ENCODE measurements at regions not wholly inside any gene's neighbourhood (a gene's known extent, or its start where the extent isn't known, plus 50 kb on each side); places are given as distances from the start of the nearest gene placed in this dataset.

DNA sequence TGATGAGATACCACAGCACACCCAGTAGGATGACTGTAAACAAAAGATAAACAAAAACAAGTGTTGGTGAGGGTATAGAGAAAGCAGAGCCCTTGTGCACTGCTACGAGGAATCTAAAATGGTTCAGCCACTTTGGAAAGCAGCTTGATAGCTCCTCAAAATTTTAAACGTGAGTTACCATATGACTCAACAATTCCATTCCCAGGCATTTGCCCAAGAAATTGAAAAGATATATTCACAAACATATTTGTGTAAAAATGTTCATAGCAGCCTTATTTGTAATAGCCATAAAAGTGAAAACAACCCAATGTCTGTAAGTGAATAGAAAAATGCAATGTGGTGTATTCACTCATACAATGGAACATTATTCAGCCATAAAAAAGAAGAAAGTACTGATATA is 141.0 kb upstream of the BTBD3 start:
- DNase-seq: no peak

DNA sequence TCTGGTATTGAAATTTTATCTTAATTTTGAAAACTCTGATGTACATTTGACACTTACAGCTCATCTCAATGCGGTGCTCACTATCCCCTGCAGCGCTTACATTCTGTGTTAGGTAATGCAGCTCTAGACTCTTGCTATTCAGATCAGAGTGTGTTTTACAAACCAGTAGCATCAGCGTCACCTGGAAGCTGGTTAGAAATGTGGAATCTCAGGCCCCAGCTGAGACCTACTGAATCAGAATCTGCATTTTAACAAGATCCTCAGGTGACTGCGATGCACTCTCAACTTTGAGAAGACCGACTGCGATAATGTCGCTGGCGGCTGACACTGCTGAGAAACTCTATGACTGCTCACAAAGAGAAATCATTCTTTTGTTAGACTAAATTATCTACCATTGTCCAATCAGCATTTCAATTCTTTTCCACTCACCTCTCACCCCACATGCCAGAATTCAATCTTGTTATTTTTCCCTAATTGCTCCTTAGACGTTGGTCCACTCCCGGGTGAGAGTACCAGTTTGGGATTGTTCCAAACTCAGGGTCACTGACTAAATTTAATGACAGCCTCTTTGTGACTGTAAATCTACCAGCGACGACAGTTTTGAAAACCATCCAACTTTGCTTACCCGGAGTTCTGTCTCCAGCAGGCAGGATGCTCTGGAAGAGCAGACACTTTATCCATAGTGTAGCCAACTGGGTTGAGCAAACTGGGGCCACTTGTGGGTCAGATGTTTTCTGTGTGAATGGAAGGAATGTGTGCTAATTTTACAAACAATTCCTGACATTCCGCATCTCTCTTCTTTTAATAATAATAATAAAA is 140.1 kb upstream of the BTBD3 start:
- DNase-seq: no peak

DNA sequence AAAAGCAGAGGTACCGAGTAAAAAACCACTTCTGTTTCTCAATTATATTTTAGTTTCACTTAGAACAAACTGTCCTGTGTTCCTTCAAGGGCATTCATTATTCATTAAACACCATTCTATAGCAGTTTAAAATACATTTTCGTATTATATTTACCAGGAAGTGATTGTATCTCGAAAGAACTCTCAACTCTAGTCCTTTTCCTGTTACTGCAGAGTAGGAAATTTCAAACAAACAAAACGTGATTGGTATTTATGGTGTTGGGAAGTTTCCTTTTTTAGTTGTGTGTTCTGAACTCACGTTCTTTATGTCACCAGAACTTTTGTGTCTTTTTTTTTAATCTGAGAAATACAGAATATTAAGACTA is 139.5 kb upstream of the BTBD3 start:
- no peak for DNase-seq

DNA sequence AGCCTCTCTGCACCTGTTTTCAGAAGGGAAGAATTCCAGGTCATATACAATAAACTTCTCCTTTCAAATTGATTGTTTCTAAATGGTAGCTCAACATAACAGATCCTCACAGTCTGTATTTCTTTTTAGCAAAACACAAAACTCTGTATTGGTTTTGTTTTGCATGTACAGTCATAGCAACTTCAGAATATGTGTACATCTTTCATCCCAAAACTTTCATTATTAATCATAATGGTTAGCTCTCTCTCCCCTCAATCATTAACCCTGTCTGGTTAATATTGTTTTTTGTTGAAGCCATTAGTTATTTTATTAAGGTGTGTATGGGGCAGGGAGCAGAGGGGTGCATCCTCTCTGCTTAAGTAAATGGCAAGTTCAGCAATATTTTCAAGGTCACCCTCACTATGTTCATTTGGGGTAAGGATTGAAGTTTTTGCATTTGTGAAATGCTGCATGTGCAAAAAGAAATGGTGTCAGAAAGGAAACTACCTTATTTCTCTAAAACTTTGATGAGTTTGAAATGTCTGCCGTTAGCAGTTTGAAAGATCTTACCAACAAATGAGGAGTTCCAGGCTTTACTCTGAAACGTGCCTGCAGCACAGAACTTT is 136.8 kb upstream of the BTBD3 start:
- DNase-seq: no peak

DNA sequence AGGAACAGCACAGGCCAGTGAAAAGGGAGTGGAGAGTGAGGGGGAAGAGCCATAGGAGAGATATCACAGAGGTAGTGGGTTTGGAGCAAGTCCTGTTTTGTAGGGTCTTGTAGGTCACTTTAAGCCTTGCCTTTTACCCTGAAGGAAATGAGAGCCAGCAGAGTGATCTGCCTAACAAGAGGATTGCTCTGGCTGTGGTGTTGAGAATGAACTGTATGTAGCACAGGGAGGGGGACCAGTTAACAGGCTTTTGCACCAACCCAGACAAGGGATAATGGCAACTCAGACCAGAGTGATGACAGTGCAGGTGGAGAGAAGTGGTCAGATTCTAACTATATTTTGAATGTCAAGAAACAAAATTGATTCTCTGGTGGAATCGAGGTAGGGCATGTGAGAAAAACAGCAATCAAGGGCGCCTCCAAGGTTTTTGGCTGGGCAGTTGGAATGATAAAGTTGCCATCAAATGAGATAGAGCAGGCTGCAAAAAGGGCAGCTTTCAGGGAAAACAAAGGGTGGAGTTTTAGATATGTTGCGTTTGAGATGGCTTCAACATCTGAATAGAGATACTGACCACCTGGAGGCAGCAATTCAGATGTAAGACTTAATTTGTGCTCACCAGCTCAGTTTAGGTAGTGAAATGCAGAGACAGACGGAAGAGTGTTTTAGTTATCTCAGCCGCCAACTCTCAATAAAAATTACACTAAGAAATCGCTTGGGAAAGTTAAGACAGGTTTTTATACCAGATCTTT is 134.4 kb upstream of the BTBD3 start:
- no peak for DNase-seq

DNA sequence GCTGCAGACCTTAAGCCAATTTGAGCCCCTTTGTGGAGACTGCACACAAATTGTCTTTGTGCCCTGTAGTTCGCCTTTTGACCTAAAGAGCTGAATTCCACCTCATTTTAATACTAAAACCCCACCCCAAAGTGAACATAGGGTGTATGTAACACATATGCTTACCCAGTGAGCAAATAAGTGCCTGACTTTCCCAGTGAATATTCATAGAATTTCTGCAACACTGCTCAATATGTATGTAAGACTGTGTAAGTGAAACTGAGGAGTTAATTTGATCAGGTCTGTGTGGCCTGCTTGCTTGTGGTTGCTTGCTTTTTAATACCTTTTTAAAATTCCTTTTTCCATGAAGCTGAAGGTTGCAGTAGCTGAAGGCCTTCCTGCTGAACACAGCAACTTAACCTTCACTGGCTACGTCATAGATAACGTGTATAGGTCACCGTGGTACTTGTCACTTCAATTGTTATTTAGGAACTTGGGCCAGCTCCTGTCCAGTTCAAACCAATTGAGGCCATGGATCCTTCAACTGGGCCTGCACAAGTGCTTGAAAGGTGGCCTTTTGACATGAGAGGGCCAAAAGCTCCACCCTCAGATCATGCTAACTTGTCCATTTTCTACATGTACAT is 131.7 kb upstream of the BTBD3 start:
- no peak for DNase-seq

DNA sequence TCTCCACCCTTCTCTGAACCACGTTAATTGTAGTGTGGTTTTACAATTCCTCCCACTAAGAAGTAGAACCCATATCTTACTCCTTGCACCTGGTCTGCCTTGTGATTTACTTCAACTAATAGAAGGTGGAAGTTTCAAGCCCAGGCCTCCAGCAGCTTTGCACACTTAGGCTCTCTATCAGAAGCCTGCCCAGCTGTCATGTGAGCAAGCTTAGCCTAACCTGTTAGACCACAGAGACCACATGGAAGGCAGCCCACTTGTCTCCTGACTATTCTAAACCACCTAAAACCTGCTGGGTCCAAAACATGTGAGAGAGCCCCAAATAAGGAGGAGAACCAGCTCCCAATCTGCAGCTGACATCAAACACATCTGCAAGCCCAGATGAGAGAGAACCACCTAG is 127.6 kb upstream of the BTBD3 start:
- DNase-seq: no peak

DNA sequence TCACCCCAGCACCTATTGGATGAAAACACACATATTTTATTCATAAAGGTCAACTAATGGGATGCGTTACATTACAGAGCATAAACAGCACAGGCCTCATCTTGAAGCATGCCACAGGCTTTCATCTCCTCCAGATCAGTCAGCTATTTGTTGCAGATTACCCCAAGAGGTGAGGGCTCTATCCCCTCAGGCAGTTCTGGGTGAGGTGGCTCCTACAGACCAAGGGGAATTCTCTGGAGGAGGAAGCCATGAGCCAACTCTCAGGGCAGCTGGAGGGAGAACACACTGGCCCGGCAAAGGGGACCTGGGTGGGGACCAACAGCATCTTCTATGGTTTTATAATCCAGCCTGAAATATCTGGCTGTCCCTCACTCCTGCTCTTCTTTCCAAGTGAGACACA is 126.4 kb upstream of the BTBD3 start:
- no peak for DNase-seq

DNA sequence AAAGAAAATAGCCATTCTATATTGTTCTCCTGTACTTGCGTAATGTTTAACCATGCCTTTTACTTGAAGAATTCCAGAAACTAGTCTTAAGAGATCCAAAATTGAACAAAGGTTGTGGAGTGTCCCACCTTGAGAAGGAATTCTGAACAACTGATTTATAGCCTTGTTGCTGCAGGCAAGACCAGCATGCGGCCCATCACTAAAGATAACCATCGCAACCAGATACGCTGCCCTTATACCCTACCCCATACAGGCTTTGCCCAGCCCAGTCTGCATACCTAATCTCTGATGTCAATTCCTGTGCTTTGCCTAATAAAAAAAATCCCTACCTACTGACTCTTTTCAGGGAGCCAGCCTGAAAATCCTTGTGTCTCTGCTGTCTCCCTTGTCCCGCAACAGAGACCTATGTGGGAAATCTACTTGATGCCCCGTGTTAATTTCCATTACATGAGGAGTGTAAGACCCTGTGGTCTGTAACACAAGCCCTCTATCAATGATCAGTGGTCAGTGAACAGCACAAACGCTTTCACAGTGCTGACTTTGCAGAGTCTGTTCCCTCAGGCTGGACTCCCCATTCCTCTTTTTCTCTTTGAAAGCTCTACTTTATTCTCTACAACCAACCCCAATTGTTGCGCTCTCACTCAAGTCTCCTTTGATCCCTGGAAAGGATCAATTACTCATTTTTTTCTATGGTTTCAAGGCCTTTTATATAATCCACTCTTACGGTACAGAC is 125.7 kb upstream of the BTBD3 start:
- no peak for DNase-seq

DNA sequence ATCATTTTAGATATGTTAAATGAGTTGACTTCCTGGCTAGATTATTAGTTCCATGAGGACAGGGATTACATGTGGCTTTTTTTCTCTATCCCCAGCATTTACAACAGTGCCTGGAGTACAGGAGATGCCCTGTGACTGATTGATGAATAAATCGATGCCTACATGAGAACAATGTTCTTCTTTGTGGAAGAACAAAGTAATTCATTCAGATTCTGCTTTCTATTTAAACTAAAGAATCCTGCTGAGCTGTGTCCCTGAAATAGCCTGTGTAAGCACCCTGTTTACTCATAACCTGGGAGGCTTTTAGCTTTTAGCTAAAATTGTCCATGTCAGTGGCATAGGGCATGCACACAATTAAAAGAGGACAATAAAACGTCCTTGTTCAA is 125.1 kb upstream of the BTBD3 start:
- DNase-seq: no peak

DNA sequence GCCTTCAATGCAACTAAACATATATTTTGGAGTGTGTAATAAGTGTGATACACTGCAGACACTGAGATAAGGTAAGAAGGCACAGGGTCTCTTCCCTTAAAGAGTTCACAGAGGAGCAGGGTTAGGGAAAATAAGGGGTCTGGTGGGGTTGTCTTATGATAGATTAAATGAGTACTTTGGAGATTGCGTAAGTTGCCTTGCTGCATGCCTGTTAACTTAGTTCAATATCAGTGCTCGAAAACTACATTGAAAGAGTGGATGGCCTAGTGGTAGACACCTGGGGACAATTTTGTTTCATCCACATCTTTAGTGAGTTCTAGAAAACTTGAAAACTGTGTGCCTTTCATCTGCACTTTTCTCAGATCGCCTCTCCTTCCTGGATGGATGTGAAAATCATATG is 123.2 kb upstream of the BTBD3 start:
- DNase-seq: no peak

DNA sequence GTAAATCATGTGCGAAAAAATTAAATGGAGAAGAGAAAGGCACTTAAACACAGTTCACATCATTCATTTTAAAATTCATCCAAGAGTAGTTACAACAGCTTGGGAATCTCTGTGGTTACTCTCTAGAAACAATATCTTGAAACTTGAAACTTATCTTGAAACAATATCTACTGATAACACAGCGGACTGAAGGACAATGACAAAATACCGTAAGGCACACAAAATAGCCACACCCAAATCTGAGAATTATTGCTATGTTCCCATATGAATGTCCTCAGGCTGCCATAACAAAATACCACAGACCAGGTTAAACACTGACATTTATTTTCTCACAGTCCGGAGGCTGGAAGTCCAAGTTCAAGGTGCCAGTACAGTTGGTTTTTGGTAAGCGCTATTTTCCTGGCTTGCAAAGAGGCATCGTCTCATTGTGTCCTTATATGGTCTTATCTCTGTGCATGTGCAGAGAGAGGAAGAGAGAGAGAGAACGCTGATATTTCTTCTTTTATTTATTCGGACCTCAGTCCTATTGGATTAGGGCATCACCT is 122.5 kb upstream of the BTBD3 start:
- DNase-seq: no peak

DNA sequence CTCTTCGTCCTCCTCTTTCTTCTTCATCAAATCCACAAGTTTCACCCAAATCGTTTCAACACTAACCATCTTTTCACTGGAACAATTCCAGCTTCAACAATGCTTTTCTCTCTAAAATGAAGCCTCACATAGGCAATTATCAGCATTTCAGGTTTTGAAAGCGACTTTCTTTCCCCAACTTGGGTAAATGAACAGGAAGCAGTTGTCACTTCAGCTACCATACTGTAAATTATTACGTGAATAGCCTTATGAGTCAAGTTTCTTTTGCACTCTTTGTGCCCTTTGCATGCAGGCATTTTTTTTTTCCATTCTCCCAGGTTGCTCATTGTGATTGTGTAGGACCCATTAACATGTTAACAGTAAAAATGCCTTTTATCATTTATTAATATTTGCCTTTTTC is 121.7 kb upstream of the BTBD3 start:
- no peak for DNase-seq

DNA sequence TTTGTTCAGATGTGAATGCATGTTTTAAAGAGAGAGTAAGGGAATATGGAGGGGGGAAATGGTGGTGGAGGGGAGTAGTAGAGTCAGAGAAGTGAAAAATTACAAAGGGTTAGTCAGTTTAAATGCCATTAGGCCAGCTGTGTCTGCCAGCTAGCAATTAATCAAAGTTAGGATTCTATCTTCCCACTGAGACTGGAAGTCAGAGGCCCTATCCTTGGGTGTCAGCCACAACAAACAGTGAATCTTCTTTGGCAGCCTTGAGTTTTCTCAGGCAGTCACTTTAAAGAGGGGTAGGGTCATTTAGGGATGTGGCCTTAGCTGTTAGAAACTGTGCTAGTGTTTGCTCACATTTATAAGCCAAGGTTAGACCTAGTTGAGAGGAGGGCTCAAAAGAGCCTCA is 120.5 kb upstream of the BTBD3 start:
- no peak for DNase-seq

DNA sequence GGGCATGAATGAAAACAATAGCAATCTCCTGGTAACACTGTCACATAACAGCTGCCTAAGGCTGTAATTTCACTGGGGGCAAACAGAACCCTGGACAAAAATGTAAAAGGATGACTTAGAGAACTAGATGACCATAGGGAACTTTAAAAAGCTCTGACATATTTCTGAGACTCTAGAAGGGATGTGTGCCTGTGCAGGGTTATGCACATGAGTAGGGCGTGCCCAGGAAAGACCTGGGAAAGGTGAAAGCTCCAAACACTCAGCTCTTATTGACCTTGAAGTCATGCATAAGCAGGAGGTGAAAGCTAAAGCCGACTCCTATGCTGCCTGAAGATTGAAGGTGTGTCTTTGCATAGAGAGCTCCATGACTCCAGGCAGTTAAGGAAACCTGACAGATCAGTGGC is 118.4 kb upstream of the BTBD3 start:
- no peak for DNase-seq

DNA sequence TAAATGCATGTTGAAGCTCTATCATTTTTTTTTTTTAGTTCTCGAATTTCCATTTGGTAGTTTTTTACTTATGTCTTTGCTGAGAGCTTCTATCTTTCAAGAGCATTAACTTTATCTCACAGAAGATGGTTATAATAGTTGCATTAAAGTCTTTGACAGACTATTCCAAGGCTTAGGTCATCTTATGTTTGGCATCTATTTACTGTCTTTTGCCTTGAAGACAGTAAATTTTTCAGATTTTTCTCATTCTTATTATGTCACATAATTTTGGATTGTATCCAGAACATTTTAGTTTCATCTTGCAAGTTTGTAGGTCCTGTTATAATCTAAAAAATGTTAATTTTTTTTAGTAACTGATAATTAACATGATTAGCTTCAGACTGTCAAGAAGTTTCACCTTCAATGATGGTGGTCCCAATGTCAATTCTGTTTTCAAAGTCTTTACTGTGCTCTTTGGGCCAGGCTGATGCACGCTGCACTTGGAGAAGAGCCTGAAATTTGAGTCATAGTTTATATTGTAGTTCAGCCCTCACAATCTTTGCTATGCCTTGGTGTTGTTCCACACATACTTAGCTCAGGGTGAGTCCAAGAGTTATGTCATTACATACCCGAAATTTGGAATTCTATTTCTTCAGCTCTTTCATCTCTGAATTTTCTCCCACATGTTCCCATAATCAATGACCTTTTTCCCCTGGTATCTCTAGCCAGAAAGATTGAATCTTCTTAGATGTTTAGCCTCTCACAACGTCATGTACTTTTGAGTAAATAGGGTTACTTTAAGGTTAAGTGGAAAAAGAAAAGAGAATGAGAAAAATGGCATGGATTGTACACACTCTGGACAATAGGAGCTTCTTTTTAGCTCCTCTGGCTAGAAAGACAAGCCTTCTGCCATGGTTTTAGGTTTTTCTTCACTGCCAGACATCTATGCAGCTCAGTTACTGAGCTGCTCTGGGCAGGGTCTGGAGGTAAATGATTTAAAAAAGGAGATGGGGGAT is 110.3 kb upstream of the BTBD3 start:
- DNase-seq: no peak

DNA sequence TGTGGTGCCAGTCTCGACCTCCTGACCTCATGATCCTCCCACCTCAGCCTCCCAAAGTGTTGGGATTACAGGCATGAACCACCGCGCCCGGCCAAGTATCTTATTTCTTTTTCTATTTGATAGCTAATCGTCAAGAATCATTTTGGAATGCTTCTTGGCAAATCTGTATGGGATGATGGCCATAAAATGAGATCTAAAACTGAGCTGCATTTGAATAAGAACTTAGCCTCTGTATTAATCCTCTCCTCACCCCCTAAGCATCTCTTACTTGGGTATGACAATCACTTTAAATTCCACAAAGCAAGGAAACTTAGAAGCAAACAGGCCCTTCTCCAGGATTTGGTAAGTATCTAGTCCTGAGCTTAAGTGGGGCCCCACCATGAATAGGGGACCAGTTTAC is 108.9 kb upstream of the BTBD3 start:
- no peak for DNase-seq

DNA sequence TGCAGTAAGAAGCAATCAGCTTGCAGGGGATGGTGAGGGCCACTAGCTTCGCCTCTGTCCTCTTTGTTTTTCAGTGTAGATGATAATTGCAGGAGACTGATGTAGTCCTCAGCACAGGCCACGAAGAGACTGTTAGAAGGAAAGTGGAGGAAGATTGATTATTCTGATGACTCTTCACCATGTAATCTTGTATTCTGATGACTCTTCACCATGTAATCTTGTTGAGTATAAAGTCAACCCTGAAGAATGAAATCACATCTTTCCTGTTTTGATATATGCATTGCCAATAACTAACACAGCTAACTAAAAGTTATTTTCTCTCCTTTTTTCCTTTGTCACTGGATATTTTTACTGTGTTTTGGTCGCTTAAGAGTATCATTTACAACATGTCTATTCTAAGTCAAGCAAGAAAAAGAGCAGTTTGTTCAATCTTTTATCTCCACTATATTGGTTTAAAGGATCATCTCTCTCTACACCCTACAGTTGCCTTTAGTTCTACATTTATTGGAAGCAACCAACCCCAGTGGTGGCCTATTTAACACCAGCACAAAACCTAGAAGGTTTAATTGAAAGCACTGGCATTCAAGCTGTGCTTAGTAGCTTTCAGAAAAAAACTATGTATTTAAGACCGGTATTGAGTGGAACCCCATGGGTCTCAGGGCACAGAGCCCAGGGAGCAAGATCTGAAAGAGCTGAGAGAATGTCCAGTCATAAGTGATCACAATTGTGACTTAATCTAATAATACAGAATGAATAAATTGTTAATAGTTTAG is 107.2 kb upstream of the BTBD3 start:
- DNase-seq: no peak

DNA sequence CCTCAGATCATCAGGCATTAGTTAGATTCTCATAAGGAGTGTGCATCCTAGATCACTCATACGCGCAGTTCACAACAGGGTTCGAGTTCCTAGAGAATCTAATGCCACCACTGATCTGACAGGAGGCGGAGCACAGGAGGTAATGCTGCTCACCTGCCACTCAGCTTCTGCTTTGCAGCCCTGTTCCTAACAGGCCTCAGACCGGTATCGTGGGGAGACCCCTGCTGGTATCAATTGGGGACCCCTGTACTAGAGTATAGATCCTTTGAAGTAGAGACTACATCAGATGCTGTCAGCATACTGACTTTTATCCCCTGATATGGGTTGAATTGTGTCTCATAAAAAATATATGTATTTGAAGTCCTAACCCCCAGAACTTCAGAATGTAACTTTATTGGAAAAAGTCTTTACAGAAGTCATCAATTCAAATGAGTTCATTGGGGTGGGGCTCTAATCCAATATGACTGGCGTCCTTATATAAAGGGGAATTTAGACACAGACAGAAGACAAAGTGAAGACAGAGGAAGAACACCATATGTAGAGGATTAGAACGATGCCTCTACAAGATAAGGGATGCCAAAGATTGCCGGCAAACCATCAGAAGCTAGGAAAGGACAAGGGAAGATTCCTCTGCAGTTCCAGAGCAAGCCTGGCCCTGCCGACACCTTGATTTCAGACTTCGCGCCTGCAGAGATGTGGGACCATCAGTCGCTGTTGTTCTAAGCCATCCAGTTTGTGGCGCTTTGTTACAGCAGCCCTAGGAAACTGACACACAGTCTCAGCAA is 104.4 kb upstream of the BTBD3 start:
- DNase-seq: no peak

DNA sequence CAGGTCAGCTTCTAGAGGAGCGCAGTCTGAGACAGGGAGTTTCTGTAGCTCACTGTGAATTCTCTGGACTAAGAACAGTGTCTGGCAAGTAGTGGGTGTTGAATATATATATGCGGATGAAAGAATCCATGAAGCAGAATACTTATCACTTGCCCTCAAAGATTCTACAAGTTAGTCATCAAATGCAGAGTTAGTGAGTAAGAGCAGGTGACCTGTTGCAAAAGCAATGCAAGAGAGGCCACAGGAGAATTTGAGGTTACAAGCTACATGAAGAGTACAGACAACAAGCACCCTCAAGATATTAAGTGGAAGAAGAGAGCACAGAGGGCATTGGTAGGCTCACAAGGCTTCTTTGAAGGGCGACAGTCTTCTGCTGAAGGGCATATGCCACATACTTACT is 103.4 kb upstream of the BTBD3 start:
- DNase-seq: no peak

All from inflammatory macrophage treated with lipopolysaccharide for 4 hours (primary cell).